Left forelimb (tissue), 1 donor: ENCODE measurements at regions not wholly inside any gene's neighbourhood (a gene's known extent, or its start where the extent isn't known, plus 50 kb on each side); places are given as distances from the start of the nearest gene placed in this dataset.

Experiments used
- DNase-seq: peaks from one replicate; pipeline ENCODE4 v3.0.0-alpha.2; 2018; ENCODE audit warnings: low spot score

DNA sequence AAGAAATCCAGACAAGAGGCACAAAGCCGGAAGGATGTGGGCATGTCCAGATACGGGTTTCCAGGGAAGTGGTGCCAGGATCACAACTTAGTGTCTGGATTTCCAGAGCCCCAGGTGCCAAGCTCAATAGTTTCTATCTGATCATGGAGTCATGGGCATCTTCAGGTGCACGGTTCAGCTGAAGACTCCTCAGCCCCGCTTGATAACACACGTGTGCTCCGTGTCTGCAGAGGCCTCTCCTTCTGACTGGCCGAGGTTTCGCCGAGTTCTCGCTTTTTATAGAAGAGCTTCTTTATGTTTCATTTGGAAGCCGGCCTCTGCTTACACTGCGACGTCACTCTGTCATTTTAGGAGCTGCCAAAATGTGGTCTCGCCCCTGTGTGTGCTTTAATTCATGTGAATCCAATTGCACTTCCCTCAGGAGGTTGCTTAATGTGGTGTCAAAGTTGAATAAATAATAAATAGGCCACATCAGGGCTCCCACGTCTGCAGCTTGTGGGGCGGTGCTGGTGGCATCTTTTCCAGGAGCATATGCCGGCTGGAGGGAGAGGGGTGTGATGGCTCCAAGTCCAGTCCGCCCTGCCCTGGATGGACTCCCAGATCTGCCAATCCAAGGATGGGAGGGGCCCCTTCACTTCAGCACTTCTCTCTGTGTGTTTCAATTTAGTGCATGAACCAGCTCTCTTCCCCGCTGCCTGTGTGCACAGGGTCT is 1410.8 kb downstream of the TBC1D22A start:
- DNase-seq: no peak

GRCh38 chr22:48171271-48171691 is 1408.8 kb downstream of the TBC1D22A start:
- DNase-seq: no peak

- DNase-seq: no peak
These were observed 1406.8 kb downstream of the TBC1D22A start for GRCh38 chr22:48169227-48169626.

- no peak for DNase-seq
These were observed 1404.8 kb downstream of the TBC1D22A start for GRCh38 chr22:48167238-48167637.

DNA sequence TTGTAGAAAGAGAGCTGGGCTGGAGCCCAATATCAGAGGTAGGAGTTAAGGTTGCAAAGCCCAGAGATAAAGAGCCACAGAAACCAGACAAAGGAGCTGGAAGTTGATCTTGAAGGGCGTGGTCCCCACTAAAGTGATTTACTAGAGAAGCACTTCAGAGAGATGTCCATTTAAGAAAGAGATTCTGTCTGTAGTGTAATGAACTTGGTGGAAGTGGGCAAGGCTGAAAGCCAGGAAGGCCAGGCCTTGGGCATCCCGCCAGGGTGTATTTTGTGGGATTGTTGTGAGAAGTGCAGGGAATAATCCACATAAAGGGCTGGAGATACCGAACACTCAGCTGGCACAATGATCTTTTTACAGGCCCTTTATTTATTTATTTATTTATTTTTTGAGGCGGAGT is 1398.8 kb downstream of the TBC1D22A start:
- DNase-seq: no peak

GRCh38 chr22:48157676-48158075 is 1395.2 kb downstream of the TBC1D22A start:
- no peak for DNase-seq

GRCh38 chr22:48156603-48157355 is 1394.3 kb downstream of the TBC1D22A start:
- DNase-seq: no peak

GRCh38 chr22:48155446-48155845 is 1393.0 kb downstream of the TBC1D22A start:
- no peak for DNase-seq

GRCh38 chr22:48154943-48155240 is 1392.4 kb downstream of the TBC1D22A start:
- DNase-seq: no peak

DNA sequence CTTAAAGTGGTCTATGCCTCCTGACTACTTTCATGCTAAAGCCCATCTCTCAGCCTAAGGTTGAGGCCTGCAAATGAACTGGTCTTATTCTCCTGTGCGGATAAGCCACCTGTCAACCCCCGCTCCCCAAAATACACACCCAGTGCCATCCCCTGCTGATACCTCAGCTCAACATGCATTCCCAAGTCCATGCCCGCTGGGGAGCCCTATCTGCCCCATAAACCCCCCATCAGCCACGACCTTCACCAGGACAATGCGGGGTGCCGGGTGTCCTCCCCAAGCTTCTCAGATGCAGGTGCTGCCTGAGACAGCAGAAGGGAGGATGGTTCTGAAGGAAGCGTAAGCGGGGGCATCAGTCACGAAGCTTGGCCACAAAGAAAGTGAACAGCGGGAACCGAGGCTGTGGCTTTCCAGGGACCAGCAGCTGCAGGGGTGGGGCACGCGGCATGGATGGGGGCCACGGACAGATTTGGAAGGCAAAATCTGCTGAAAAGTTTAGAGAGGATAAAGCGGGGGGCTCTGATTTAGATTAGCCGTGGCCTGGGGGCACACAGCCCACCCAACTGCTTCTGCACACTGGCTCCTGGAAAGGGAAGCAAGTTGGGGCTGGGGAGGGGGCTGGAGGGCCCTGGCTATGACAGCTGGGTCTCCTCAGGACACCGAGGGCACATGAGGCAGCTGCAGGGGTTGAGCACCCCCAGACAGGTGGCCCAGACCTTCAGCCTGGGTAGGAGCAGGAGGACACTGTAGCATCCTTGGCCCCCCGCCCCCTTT is 1391.9 kb downstream of the TBC1D22A start:
- no peak for DNase-seq

GRCh38 chr22:48153726-48154125 is 1391.3 kb downstream of the TBC1D22A start:
- no peak for DNase-seq

DNA sequence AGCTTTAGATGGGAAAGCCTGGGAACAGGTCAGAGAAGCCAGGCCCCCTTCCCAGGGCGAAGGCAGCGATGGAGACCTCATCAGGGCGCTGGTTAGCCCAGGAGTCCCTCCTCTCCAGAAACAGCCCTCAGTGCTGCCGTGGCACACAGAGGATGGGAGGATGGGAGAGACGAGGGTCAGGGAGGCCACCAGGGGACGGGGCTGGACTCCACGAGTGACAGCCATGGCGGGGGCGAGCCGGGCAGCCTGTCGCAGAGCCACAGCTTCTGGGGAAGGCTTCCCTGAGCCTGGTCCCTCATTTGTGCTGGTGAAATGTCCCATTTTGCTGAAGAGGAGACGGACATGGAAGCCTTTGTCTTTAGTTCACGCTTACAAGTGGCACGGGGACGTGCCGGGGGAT is 1390.5 kb downstream of the TBC1D22A start:
- no peak for DNase-seq

GRCh38 chr22:48152164-48152775 is 1389.8 kb downstream of the TBC1D22A start:
- DNase-seq: no peak

DNA sequence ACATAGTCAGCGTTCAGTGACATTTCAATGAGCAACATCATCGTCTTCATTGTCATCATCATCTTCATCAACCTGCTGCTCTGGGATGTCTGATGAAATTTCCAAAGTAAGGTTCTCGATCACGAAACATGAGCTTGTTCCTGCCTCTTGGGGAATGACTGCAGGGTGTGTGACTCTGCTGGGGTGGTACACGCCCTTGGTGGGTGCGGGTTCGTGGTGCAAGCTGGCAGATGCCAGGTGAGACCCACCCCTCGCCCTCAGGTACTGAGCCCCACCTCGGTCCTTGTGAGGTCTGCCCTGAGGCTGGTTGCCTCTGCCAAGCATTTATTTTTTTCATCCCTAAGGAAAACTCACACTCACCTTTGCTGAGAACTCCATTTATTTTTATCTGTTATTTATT is 1389.2 kb downstream of the TBC1D22A start:
- no peak for DNase-seq

DNA sequence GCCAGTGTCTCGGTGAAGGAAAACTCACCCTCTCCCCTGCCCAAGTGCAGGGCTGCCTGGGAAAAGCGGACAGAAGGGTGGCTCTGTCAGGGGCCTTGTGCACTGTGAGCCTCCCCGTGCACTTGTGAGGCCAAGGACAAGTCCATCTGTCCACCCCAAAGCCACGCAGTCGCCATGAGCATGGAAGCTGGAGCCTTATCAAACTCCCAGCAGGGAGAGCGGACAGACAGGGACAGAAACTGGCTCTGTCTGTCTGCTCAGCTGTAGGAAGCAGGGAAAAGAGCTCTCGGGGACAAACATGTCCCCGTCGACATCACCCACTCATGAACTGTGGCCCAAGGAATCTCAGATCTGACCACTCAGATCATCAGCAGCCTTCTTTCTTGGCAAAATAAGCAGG is 1385.4 kb downstream of the TBC1D22A start:
- DNase-seq: no peak

DNA sequence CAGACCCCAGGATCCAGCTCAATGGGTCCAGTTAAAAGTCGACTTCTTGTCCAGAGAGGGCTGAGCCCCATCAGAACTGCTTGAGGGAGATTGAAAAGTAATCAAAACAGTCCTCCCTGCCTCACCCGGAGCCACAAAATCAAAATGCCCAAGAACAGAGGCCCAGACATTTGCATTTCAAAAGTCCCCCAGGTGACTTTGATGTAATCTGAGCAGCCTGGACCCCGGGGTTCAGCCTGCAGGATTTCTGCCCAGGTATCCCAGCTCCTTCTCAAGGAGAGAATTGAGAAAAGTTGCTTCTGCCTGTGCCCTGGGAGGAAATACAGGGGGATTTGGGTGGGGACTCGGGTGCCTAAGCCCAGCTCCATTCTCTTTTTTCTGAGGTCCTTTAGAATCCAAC is 1385.0 kb downstream of the TBC1D22A start:
- no peak for DNase-seq

DNA sequence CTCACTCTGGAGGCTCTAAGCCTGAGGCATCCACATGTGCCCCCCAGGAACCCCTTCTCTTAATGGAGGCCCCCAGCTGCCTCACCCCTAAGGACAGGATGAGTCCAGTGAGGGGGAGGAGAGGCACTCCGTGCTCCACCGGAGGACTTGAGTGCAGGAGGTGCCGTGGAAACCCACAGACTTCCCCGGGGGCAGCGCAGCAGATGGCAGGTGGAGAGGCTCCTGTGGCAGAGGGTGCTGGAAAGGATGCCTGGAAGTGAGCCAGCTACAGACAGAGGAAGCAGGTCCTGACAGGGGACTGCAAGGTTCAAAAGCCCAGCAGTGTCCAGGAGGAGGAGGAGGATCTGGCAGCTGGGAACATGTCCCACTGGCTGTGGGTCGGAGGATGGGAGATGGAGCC is 1384.0 kb downstream of the TBC1D22A start:
- no peak for DNase-seq

DNA sequence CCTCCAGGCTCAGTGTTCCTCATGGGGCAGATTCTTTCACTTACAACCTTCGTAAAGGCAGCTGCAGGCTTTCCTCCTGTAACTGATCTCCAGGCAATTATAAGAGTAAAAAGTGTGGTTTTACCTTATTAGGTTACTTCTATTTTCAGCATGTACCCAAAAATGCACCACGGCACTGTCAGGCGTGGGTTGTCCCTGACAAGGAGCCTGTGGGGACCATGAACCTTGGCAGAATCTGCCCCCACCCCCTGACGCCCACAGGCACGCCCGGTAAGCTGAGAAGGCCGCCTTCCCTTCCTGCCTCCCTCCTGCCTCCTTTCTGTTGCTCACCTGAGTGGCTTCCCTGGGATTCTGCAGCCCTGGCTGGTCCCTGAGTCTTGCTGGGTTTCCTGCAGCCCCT is 1383.3 kb downstream of the TBC1D22A start:
- DNase-seq: no peak

DNA sequence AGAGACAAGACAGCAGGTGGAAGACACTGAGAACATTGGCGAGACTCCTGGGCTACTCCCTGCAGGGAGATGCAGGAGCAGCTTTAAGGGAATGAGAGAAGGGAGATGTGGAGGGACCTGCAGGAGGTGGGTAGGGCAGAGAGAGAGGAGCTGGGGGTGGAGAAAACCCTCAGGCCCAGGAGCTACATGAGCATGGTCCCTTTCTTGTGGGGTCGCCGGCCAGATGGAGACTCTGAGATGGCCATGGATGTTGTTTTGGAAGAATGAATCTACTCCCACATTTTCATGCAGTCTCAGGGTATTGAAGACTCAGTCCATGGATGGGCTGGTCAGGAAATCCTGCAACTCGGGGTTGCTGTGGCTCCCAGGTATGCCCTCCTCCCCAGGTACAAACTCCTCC is 1381.9 kb downstream of the TBC1D22A start:
- no peak for DNase-seq

DNA sequence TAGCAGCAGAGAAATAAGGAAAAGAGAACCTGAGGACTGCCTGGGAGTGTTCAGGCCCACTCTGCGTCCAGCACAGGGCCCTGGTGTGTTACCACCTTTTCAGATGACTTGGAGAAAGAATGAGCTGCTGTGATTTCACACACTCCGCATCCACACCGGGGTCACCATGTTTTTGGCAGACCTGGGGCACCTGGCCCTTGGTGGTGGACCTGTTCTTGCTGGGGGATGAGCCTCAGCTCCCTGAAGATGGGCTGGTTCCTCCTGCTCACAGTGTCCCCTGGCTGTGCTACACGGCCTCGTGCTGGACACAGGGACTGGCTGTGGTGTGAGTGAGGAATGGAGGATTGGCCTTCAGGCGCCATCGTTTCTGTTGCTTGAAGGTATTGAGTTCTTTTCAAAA is 1381.4 kb downstream of the TBC1D22A start:
- no peak for DNase-seq

DNA sequence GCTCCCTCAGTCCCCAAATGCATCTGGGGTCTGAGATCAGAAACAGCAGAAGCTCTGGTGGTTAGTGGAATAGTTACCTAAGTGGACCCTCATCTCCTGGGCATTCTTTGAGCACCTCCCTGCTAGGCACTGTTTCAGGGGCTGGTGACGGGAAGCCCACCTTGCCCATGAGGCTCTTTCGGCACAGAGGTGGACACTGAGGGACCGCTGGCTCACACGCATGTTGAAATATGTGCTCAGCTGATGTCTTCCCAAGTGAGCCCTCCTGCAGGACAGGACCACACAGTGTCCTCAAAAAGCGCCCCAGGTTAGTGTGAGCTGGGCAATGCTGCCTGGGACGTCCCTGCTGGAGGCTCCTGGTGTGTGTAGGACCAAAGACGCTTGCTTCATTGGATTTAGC is 1379.9 kb downstream of the TBC1D22A start:
- no peak for DNase-seq

DNA sequence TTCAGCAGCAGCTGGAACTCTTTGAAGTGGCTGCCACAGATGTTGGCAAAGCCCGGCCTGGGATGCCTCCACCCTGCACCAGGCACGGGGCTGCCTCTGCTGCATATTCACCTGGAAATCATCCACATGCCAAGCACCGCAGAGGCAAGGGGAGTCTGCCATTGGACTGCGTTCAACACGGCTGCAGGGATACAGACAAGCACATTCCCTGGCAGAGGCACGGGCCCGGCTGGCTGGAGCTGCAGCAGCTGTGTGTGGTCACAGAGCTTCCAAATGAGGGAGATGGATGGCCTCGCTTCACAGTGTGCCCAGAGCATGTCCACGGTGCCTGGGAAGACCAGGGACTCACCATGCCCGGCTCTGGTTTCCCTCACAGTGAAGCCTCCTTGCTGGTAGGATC is 1378.9 kb downstream of the TBC1D22A start:
- no peak for DNase-seq
